ENCODE measurements at regions not wholly inside any gene's neighbourhood (a gene's known extent, or its start where the extent isn't known, plus 50 kb on each side); places are given as distances from the start of the nearest gene placed in this dataset.
"Not testable (repeated sequence)": the region's sequence is repeated elsewhere in the genome, so short reads cannot be mapped to it uniquely, and the experiment has no call there.

DNA sequence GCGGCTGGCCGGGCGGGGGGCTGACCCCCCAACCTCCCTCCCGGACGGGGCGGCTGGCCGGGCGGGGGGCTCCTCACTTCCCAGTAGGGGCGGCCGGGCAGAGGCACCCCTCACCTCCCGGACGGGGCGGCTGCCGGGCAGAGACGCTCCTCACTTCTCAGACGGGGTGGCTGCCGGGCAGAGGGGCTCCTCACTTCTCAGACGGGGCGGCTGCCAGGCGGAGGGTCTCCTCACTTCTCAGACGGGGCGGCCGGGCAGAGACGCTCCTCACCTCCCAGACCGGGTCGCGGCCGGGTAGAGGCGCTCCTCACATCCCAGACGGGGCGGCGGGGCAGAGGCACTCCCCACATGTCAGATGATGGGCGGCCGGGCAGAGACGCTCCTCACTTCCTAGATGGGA lies 112.6 kb upstream of the FAM174B start:
- TF ChIP-seq, protein P1, sequence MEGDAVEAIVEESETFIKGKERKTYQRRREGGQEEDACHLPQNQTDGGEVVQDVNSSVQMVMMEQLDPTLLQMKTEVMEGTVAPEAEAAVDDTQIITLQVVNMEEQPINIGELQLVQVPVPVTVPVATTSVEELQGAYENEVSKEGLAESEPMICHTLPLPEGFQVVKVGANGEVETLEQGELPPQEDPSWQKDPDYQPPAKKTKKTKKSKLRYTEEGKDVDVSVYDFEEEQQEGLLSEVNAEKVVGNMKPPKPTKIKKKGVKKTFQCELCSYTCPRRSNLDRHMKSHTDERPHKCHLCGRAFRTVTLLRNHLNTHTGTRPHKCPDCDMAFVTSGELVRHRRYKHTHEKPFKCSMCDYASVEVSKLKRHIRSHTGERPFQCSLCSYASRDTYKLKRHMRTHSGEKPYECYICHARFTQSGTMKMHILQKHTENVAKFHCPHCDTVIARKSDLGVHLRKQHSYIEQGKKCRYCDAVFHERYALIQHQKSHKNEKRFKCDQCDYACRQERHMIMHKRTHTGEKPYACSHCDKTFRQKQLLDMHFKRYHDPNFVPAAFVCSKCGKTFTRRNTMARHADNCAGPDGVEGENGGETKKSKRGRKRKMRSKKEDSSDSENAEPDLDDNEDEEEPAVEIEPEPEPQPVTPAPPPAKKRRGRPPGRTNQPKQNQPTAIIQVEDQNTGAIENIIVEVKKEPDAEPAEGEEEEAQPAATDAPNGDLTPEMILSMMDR (conservative IDR thresholded peaks at IDR 0.05), result not testable (repeated sequence)
- TF ChIP-seq ZFX (IDR thresholded peaks at IDR 0.05), result not testable (repeated sequence)

All from C4-2B (cell line).